BJ (cell line): ENCODE measurements at regions not wholly inside any gene's neighbourhood (a gene's known extent, or its start where the extent isn't known, plus 50 kb on each side); places are given as distances from the start of the nearest gene placed in this dataset.

Experiments used
- CTCF ChIA-PET: fragments of 350-600 bp; formaldehyde crosslinking; extraction: SDS; loops from one replicate; lab custom pipeline; 2021; ENCODE audit warnings: antibody characterized with exemption, inconsistent platforms; lab: Yijun Ruan, JAX
- POLR2A ChIA-PET: fragments of 300-600 bp; sonication (Branson Sonifier 250); formaldehyde crosslinking; extraction: SDS; loops from one replicate; lab custom pipeline; 2021; ENCODE audit warnings: antibody characterized with exemption; lab: Charles Lee
- DNase-seq: peaks from one replicate; pipeline ENCODE4 v3.0.0-alpha.2; 2011; ENCODE audit warnings: low read depth
- H3K27me3 ChIP-seq: 2 replicates; pipeline ENCODE4 v1.6.0; 2011; ENCODE audit warnings: low read length; ENCODE audit not compliant: control insufficient read depth, insufficient read depth
- H3K36me3 ChIP-seq: 2 replicates; pipeline ENCODE4 v1.5.1; 2011; ENCODE audit warnings: low read length; ENCODE audit not compliant: control insufficient read depth, insufficient read depth
- H3K4me3 ChIP-seq: 2 replicates; pipeline ENCODE4 v1.5.1; 2011; ENCODE audit warnings: low read depth, mild to moderate bottlenecking, control low read depth, low read length
- TF ChIP-seq, protein P1 (sequence below): IDR thresholded peaks from 2 replicates; pipeline ENCODE4 v1.5.1; 2011; ENCODE audit warnings: low read depth, mild to moderate bottlenecking, control low read depth, inconsistent platforms, low read length, moderate library complexity; ENCODE audit not compliant: insufficient read depth

DNA sequence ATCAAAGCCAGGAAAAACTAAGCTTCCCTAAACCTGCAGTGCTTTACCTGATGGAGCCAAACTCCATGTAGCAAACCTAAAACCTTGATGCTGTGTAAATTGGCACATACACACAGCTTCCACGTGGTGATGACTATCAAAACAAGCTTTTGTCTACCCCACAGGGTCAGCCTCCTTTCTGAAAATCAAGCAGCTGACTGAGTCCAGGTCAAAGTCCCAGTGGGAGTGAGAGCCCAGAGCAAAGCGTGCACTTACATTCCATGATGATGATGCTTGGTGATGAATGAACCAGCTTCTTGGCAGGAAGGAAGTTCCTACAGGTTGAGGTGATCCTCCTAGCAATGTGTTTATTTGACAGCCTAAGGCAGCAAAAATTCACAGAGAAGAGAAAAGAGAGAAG is 630.0 kb upstream of the TBX3 start:
- no peaks in the 10 kb centered on the region for H3K27me3 ChIP-seq
- no peak for DNase-seq
- CTCF ChIA-PET = no interaction called here
- no peak overlapping the region for H3K4me3 ChIP-seq
- H3K36me3 ChIP-seq = no peaks in the 10 kb centered on the region
- TF ChIP-seq, protein P1, sequence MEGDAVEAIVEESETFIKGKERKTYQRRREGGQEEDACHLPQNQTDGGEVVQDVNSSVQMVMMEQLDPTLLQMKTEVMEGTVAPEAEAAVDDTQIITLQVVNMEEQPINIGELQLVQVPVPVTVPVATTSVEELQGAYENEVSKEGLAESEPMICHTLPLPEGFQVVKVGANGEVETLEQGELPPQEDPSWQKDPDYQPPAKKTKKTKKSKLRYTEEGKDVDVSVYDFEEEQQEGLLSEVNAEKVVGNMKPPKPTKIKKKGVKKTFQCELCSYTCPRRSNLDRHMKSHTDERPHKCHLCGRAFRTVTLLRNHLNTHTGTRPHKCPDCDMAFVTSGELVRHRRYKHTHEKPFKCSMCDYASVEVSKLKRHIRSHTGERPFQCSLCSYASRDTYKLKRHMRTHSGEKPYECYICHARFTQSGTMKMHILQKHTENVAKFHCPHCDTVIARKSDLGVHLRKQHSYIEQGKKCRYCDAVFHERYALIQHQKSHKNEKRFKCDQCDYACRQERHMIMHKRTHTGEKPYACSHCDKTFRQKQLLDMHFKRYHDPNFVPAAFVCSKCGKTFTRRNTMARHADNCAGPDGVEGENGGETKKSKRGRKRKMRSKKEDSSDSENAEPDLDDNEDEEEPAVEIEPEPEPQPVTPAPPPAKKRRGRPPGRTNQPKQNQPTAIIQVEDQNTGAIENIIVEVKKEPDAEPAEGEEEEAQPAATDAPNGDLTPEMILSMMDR = no peak
- POLR2A ChIA-PET = interaction anchor here (0.6 kb wide), 1 partner anchor 175 kb away, joined by 4 read pairs; no protein-coding TSS in a partner anchor

DNA sequence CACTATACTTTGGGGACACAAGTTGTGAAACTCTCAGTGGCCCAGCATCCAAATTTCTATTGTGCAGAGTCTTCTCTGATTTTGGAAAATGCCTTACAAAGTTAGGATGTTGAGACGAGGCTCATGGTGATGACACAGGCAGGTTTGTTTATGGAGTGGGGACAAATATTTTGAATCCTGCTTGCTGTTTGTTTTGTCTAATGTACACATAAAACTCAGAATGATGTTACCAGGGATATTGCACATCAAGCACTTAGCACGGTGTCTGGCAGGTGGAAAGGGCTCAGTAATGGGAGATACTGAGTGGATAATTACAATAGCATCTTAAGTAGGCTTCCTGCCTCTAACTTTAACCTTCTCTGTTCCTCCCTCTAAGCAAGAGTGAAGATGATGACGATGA is 628.9 kb upstream of the TBX3 start:
- Histone ChIP-seq H3K27me3 (no peaks in the 10 kb centered on the region), H3K4me3 (no peak overlapping the region), H3K36me3 (no peaks in the 10 kb centered on the region)
- no peak for DNase-seq
- ChIA-PET POLR2A (no interaction called here), CTCF (no interaction called here)
- TF ChIP-seq, protein P1 = no peak

DNA sequence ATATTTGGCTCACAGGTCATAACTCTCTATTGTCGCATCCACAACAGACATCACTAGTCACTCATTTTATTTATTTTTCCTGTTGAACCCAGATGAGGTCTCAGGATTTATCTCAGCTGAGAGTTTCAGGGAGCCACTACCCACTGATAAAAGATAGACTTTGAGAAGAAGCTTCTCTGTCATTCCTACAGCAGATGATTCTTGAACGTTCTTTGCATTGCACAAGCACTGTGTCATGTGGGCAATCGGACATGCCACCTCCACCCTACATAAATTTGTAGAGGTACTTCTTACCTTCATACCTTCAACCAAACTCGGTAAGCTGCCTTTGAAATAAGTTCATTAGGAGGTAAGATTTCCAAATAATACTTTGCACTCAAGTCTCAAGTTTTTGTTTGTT is 627.9 kb upstream of the TBX3 start:
- ChIA-PET POLR2A (no interaction called here), CTCF (interaction anchor here (0.6 kb wide), 1 partner anchor 459 kb away, joined by 3 read pairs; no protein-coding TSS in a partner anchor)
- no peak for DNase-seq
- TF ChIP-seq, protein P1 = no peak
- Histone ChIP-seq H3K4me3 (no peak overlapping the region), H3K27me3 (no peaks in the 10 kb centered on the region), H3K36me3 (no peaks in the 10 kb centered on the region)

DNA sequence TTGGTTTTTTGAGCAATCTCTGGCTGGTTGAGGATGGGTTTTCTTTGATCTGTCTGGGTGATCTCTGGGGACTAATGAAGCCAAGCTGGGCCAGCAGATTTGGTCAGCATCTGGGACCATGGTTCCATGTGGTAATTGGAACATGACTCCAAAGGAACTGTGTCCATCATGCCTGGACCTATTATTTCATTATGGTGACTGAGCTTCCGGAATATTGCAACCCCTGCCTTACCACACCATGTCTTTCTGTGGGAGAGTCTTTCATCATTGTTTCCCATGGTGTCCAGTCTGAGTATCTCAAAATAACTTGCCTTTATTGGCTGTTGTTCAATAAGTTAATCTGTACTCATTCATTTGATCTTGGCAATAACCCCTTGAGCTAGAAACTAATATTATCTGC is 624.9 kb upstream of the TBX3 start:
- TF ChIP-seq, protein P1 = no peak
- no peaks in the 10 kb centered on the region for H3K36me3 ChIP-seq
- ChIA-PET CTCF (no interaction called here), POLR2A (no interaction called here)
- no peak for DNase-seq
- H3K27me3 ChIP-seq = no peaks in the 10 kb centered on the region
- no peak overlapping the region for H3K4me3 ChIP-seq

DNA sequence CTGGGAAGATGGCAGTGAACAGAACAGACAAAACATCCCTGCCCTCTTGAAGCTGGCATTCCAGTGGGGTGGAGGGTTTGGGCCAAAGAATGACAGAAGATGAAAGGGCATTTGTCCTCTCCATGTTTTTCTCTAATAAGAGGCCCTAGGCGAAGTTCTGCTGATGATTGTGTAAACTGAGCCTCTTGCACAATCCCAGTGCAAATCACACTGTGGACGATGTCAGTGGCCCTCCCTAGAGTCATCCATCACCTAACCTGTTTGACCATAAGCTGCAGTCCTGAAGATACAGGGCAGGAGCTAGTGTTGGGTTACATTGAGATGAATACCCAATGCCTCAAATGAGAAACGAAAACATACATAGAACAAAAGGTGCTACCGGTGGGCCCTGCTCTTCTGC is 622.4 kb upstream of the TBX3 start:
- H3K27me3 ChIP-seq = no peaks in the 10 kb centered on the region
- TF ChIP-seq, protein P1 = no peak
- POLR2A ChIA-PET = no interaction called here
- no peak for DNase-seq
- H3K4me3 ChIP-seq = no peak overlapping the region
- no peaks in the 10 kb centered on the region for H3K36me3 ChIP-seq
- CTCF ChIA-PET = no interaction called here
